GM12892 (cell line): ENCODE measurements at regions not wholly inside any gene's neighbourhood (a gene's known extent, or its start where the extent isn't known, plus 50 kb on each side); places are given as distances from the start of the nearest gene placed in this dataset.

Source experiments
- DNase-seq: peaks from one replicate; pipeline ENCODE4 v3.0.0; 2011; ENCODE audit not compliant: insufficient read length
- FAIRE-seq: peaks from 2 replicates; lab custom pipeline; 2011; peaks lifted over from hg19 to GRCh38; lab: Jason Lieb, UNC
- POLR2A ChIP-seq: IDR thresholded peaks from 2 replicates; pipeline ENCODE4 v1.6.1; 2011; ENCODE audit warnings: low read depth, low read length, control low read depth
- POLR2AphosphoS5 ChIP-seq: IDR thresholded peaks from 2 replicates; pipeline ENCODE4 v1.6.1; 2011; ENCODE audit warnings: low read depth, low read length, control low read depth
- TAF1 ChIP-seq: IDR thresholded peaks from 2 replicates; pipeline ENCODE4 v1.6.1; 2011; ENCODE audit warnings: low read depth, mild to moderate bottlenecking, control low read depth, low read length, borderline replicate concordance

- TF ChIP-seq POLR2AphosphoS5 (no peak), TAF1 (no peak), POLR2A (no peak)
- no peak for DNase-seq
- no peak for FAIRE-seq
These were observed 612.0 kb upstream of the CDH8 start for GRCh38 chr16:62648256-62648655.

- TF ChIP-seq POLR2AphosphoS5: no peak
- no peak for TF ChIP-seq POLR2A
- TF ChIP-seq TAF1: no peak
- FAIRE-seq (no peak), DNase-seq (no peak)
These were observed 608.0 kb upstream of the CDH8 start for GRCh38 chr16:62644030-62644812.

- TF ChIP-seq POLR2A: no peak
- TF ChIP-seq POLR2AphosphoS5: no peak
- TF ChIP-seq TAF1: no peak
- peak; percentile 62 for FAIRE-seq
- DNase-seq: no peak
These were observed 606.4 kb upstream of the CDH8 start for GRCh38 chr16:62642677-62643076.

GRCh38 chr16:62639890-62640289 lies 603.7 kb upstream of the CDH8 start:
- no peak for DNase-seq
- FAIRE-seq: no peak
- TF ChIP-seq TAF1 (no peak), POLR2AphosphoS5 (no peak), POLR2A (no peak)

GRCh38 chr16:62638964-62639870 lies 603.0 kb upstream of the CDH8 start:
- FAIRE-seq: peak; percentile 84
- no peak for TF ChIP-seq POLR2AphosphoS5
- TF ChIP-seq POLR2A: no peak
- TF ChIP-seq TAF1: no peak
- no peak for DNase-seq

- no peak for DNase-seq
- FAIRE-seq: peak; percentile 5
- no peak for TF ChIP-seq POLR2AphosphoS5
- no peak for TF ChIP-seq POLR2A
- no peak for TF ChIP-seq TAF1
These were observed 602.2 kb upstream of the CDH8 start for GRCh38 chr16:62638324-62638911.

- no peak for TF ChIP-seq POLR2AphosphoS5
- TF ChIP-seq TAF1: no peak
- no peak for TF ChIP-seq POLR2A
These were observed 589.1 kb upstream of the CDH8 start for GRCh38 chr16:62625326-62625725.

GRCh38 chr16:62620275-62620674 lies 584.0 kb upstream of the CDH8 start:
- TF ChIP-seq POLR2AphosphoS5 (no peak), POLR2A (no peak), TAF1 (no peak)
- DNase-seq (no peak), FAIRE-seq (no peak)

More at GRCh38 chr16:62625326-62625725, 589.1 kb upstream of the CDH8 start:
- DNase-seq (no peak), FAIRE-seq (no peak)

- FAIRE-seq: no peak
- TF ChIP-seq TAF1: no peak
- TF ChIP-seq POLR2AphosphoS5: no peak
- no peak for TF ChIP-seq POLR2A
- DNase-seq: no peak
These were observed 579.3 kb upstream of the CDH8 start for GRCh38 chr16:62615526-62615925.

GRCh38 chr16:62610291-62610690 lies 574.1 kb upstream of the CDH8 start:
- no peak for TF ChIP-seq POLR2A
- no peak for TF ChIP-seq POLR2AphosphoS5
- TF ChIP-seq TAF1: no peak
- FAIRE-seq: no peak
- DNase-seq: no peak

- DNase-seq: no peak
- TF ChIP-seq POLR2A (no peak), POLR2AphosphoS5 (no peak), TAF1 (no peak)
- no peak for FAIRE-seq
These were observed 566.6 kb upstream of the CDH8 start for GRCh38 chr16:62602790-62603189.
